Mesothelial cell of epicardium (in vitro differentiated cells): ENCODE measurements at regions not wholly inside any gene's neighbourhood (a gene's known extent, or its start where the extent isn't known, plus 50 kb on each side); places are given as distances from the start of the nearest gene placed in this dataset.

Source experiments
- DNase-seq, 2 experiments: peaks; one replicate each; pipeline ENCODE4 v3.0.0; 2021; ENCODE audit warnings: low spot score in 2 of 2; ENCODE audit not compliant: unreplicated experiment in 2 of 2
- H3K27ac Mint-ChIP-seq: 2 replicates; pipeline ENCODE4 v1.8.0; 2021; ENCODE audit warnings: mixed read lengths
- H3K27me3 Mint-ChIP-seq: 2 replicates; pipeline ENCODE4 v1.8.0; 2021; ENCODE audit warnings: low read depth, mixed read lengths
- H3K36me3 Mint-ChIP-seq: 2 replicates; pipeline ENCODE4 v1.8.0; 2021; ENCODE audit warnings: mixed read lengths
- H3K4me1 Mint-ChIP-seq: 2 replicates; pipeline ENCODE4 v1.8.0; 2021; ENCODE audit warnings: mixed read lengths
- H3K4me3 Mint-ChIP-seq: 2 replicates; pipeline ENCODE4 v1.8.0; 2021; ENCODE audit warnings: mild to moderate bottlenecking, moderate library complexity, mixed read lengths
- H3K9me3 Mint-ChIP-seq: 2 replicates; pipeline ENCODE4 v1.8.0; 2021; ENCODE audit warnings: mixed read lengths
- TF ChIP-seq, protein P1 (sequence below): fragments of 200-600 bp; sonication (generic); IDR thresholded peaks from one replicate; pipeline ENCODE4 v1.5.0; 2021; ENCODE audit warnings: antibody characterized with exemption; ENCODE audit not compliant: unreplicated experiment

DNA sequence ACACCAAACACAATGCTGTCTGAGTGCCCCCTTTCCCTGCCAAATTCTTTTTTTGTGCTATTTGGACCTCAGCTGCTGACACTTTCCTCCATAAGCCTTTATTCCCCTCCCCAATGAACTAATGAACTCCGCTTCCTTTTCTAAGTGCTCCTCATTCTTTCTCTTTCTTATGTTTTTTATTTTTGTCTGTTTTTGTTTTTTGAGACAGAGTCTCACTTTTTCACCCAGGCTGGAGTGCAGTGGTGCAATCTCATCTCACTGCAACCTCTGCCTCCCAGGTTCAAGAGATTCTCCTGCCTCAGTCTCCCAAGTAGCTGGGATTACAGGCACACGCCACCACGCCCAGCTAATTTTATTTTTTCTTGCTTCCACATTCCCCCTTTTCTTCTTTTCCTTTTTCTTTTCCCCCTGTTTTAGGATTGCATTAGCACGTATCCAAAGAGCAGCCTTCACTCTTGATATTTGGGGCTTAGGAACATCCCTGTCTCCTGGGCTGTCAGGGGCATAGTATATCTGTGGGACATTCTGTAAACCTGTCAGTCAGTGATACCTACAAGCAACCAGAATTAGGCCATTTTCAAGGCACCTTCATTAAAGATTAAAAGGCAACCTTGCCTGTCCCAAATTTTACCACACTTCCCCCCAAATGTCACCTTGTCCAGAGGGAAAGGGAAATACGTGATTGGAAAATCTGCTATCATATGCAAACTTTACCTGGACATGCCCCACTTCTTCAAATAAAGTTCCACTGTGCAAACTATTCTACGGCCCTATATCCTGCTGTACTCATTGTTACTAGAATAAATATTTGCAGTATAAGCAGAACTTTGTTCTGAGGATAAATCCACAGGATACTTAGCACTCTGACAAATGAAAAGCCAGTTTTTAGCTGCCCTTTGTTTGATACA lies 65.1 kb upstream of the ACSL3 start:
- Mint-ChIP-seq H3K36me3 (no peaks in the 10 kb centered on the region), H3K27me3 (no peaks in the 10 kb centered on the region), H3K9me3 (no peaks in the 10 kb centered on the region), H3K4me3 (no peak overlapping the region), H3K4me1 (peaks cover 22% of the 10 kb centered on the region), H3K27ac (no peak overlapping the region)
- no peak for DNase-seq
- TF ChIP-seq, protein P1, sequence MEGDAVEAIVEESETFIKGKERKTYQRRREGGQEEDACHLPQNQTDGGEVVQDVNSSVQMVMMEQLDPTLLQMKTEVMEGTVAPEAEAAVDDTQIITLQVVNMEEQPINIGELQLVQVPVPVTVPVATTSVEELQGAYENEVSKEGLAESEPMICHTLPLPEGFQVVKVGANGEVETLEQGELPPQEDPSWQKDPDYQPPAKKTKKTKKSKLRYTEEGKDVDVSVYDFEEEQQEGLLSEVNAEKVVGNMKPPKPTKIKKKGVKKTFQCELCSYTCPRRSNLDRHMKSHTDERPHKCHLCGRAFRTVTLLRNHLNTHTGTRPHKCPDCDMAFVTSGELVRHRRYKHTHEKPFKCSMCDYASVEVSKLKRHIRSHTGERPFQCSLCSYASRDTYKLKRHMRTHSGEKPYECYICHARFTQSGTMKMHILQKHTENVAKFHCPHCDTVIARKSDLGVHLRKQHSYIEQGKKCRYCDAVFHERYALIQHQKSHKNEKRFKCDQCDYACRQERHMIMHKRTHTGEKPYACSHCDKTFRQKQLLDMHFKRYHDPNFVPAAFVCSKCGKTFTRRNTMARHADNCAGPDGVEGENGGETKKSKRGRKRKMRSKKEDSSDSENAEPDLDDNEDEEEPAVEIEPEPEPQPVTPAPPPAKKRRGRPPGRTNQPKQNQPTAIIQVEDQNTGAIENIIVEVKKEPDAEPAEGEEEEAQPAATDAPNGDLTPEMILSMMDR = no peak

DNA sequence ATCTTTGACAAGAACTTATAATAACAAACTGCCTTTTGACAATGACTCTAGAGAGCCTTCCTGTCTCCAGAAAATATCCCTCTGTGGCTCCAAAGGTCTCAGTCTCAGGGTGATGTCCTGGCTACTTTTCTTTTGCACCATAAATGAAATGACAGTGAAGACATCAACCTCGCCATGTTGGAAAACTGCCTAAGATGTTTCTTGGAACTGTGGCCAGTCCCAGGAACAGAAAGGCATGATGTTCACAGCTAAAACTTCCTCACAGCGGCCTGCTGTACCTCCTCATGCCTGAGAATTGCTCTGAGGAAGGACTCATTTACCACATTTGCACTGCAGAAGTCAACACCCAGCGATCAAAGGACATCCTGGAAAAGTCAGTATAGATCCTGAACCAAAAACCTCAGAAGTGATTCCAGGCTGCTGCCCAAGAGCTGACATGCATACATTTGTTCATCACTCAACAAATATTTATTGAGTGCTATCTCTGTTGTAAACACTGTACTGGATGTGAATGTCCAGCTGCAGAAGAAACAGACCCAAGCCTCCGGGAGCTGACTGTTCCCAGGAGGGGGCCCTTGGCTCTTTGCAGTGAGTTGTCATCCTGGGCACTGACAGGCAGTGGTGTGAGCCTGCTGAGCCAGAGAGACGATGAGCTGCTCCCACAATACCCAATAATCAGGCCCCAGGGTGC lies 64.3 kb upstream of the ACSL3 start:
- TF ChIP-seq, protein P1 = no peak
- Mint-ChIP-seq H3K36me3 (no peaks in the 10 kb centered on the region), H3K4me3 (no peak overlapping the region), H3K4me1 (peaks cover 22% of the 10 kb centered on the region), H3K9me3 (no peaks in the 10 kb centered on the region), H3K27me3 (no peaks in the 10 kb centered on the region), H3K27ac (peak overlapping the region; percentile 67)
- DNase-seq = no peak

DNA sequence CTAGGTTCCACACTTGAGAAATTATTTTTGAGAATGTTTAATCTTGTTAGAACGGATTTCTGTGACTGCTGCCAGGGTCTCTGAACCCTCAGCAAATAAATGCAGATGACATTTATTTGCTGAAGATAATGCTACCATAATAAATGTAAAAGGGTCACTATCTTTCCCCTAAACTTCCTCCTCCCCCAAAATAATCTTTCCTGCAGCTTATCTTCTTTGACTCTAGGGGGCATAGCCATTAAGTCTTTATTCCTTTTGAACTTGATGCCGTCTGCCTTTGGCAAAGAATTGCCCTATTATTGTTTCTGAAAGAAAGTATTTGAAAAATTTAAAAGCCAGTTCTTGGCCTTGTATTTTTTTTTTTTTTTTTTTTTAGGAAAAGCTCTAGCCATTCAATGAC lies 63.6 kb upstream of the ACSL3 start:
- Mint-ChIP-seq H3K27me3 (no peaks in the 10 kb centered on the region), H3K4me3 (no peak overlapping the region), H3K36me3 (no peaks in the 10 kb centered on the region), H3K27ac (no peak overlapping the region), H3K9me3 (no peaks in the 10 kb centered on the region), H3K4me1 (peaks cover 23% of the 10 kb centered on the region)
- no peak for DNase-seq
- TF ChIP-seq, protein P1 = no peak

DNA sequence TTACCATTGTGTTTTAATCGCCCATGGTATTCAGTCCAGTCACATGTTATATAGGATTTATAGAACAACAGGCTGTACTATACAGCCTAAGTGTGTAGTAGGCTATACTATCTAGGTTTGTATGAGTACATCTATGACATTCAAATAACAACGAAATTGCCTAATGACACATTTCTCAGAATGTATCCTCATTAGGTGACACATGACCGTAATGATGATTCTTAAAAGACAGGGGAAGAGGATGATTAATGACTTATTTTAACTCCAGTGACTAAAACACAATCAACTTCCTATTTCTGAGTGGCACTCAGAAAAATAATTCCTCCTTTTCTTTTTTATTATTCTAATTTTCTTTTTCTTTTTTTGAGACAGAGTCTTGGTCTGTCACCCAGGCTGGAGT lies 63.0 kb upstream of the ACSL3 start:
- Mint-ChIP-seq H3K4me3 (no peak overlapping the region), H3K36me3 (no peaks in the 10 kb centered on the region), H3K27ac (no peak overlapping the region), H3K9me3 (no peaks in the 10 kb centered on the region), H3K4me1 (peaks cover 27% of the 10 kb centered on the region), H3K27me3 (no peaks in the 10 kb centered on the region)
- no peak for DNase-seq
- TF ChIP-seq, protein P1 = no peak

DNA sequence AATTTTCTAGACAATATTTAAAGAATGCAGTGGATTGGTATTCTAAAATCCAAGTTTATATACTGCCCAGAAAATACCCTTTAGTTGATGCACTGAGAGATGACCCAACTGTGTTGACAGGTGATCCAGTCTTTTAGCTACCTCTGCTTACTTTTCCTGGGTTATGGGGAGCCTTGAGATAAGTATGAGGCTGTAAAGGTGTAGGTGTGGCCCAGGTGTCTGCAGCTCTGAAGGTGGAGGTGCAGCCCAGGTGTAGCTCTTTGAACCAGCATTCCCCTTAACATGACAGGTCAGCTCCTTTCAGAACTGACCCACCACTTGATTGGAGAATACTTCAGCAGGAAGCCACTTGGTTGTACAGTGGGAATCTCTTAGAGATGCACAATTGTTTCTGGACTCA lies 62.3 kb upstream of the ACSL3 start:
- no peaks in the 10 kb centered on the region for H3K9me3 Mint-ChIP-seq
- H3K36me3 Mint-ChIP-seq = no peaks in the 10 kb centered on the region
- no peak overlapping the region for H3K4me3 Mint-ChIP-seq
- TF ChIP-seq, protein P1 = no peak
- H3K27me3 Mint-ChIP-seq = no peaks in the 10 kb centered on the region
- no peak overlapping the region for H3K27ac Mint-ChIP-seq
- DNase-seq = no peak
- peaks cover 27% of the 10 kb centered on the region for H3K4me1 Mint-ChIP-seq
